Globus pallidus (tissue), 1 donor: ENCODE measurements at regions not wholly inside any gene's neighbourhood (a gene's known extent, or its start where the extent isn't known, plus 50 kb on each side); places are given as distances from the start of the nearest gene placed in this dataset.

Source experiments
- DNase-seq: peaks from one replicate; pipeline ENCODE4 v3.0.0-alpha.2; 2015; ENCODE audit warnings: low spot score

DNA sequence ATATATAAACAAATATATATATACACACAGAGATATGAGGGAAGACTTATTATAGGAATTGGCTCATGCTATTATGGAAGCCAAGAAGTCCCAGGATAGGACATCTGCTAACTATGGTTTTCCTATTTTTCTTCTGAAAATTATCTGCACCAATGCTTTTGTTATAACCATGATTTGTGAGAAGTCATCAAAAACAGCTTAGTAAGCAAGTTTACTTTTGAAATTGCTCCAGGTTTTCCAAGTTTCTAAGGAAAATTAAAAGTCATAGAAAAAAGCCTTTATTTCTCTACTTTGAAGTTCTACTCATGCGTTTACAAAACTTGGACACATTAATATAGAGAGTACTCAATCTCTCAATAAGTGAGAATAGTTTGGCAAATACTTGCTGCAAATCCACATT is 213.1 kb downstream of the TRAM1L1 start:
- no peak for DNase-seq

- DNase-seq: no peak
Observed at GRCh38 chr4:116870686-116871085, 214.7 kb downstream of the TRAM1L1 start.

GRCh38 chr4:116866106-116866505 is 219.3 kb downstream of the TRAM1L1 start:
- DNase-seq: no peak

DNA sequence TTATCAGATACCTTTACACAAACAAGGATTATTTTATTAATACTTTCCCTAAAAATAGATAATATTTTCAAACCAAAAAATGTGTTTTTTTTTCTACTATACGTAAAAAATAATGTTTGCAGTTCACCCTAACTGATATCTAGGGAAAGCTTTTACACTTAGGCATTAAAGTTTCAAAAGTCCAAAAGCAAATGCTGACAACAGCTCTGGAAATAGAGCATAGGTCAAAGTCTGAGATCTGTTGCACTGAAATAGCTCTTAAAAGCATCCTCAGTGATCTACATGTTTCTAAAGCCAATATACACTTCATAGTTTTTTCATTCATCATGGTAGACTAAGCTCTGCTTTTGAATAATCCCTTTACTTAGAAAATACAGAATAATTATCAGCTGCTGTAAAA is 222.8 kb downstream of the TRAM1L1 start:
- DNase-seq: no peak

- DNase-seq: no peak
Observed at GRCh38 chr4:116860891-116861290, 224.5 kb downstream of the TRAM1L1 start.

DNA sequence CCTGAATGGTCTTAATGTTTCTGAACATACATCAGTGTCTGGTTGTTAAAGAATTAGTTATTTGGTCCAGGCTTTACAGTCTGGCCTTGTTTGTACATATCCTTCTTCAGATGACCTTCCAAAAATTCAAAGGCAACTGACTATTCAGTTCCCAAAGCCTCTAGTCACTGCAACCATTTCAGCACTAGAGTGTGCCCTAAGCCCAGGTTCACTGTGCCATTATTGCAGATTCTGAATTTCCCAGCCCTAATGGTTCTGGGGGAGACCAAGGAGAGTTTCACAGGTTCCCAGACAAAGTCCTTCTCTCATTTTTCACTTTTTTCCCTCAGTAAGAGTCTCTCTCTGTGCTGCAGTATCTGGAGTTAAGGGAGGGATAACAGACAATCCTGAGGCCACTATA is 235.8 kb downstream of the TRAM1L1 start:
- no peak for DNase-seq

GRCh38 chr4:116847616-116848015 is 237.8 kb downstream of the TRAM1L1 start:
- DNase-seq: no peak

GRCh38 chr4:116839826-116840225 is 245.6 kb downstream of the TRAM1L1 start:
- no peak for DNase-seq

DNA sequence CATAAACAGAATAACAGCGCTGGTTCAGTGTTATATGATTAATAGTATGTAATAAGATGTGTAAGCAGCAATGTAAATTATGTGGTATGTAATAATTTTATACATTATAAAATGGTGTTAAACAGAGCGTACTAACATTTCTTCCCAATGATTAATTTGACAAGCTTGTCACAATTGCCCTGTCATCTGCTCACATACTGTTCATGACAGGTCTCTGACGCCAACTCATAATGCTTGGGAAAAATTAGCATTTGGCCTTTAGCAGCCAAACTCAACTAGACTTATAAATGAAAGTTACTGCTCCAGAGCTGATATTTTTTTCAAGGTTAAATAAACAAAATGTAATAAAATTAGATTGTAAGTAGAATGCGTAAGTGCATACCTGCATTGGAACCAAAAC is 246.8 kb downstream of the TRAM1L1 start:
- no peak for DNase-seq

GRCh38 chr4:116829187-116829586 is 256.2 kb downstream of the TRAM1L1 start:
- no peak for DNase-seq

DNA sequence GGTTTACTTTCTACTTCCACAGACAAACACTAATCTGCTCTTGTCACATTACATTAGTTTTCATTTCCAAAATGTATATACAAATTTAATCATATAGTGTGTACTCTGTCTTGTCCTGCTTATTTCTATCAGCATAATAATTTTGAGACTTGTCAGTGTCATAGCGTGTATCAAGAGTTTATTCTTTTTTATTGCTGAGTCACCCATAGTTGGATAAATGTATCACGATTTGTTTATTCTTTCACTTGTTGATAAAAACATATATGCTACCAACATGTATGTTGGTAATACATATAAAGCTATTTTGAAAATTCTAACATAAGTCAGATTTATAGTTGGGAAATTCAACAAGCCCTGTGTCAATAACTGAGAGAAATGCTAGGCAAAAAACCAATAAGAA is 261.2 kb downstream of the TRAM1L1 start:
- DNase-seq: no peak

- no peak for DNase-seq
Observed at GRCh38 chr4:116811730-116812129, 273.6 kb downstream of the TRAM1L1 start.

DNA sequence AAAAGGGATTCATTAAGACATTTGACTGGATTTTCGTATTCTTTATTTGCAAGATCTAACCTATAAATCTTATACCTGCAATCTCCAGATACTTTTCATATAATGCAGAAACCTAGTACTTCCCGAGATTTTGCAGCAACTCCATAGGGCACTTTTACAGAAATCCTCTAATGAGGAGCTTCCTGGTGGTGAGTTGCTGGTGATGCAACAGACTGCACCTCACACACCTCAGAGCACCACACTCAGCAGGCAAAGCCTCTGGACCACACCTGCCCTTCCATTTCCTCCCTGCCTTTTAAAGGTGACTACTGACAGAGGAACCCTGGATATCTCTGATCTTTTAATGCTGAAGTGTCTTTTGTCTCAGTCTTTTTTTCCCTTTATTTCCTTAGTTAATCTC is 289.4 kb downstream of the TRAM1L1 start:
- DNase-seq: no peak

GRCh38 chr4:116788723-116789122 is 296.7 kb downstream of the TRAM1L1 start:
- no peak for DNase-seq

- no peak for DNase-seq
Observed at GRCh38 chr4:116755051-116755450, 330.3 kb downstream of the TRAM1L1 start.

GRCh38 chr4:116752027-116752426 is 333.3 kb downstream of the TRAM1L1 start:
- no peak for DNase-seq

GRCh38 chr4:116736756-116737155 is 348.6 kb downstream of the TRAM1L1 start:
- no peak for DNase-seq

DNA sequence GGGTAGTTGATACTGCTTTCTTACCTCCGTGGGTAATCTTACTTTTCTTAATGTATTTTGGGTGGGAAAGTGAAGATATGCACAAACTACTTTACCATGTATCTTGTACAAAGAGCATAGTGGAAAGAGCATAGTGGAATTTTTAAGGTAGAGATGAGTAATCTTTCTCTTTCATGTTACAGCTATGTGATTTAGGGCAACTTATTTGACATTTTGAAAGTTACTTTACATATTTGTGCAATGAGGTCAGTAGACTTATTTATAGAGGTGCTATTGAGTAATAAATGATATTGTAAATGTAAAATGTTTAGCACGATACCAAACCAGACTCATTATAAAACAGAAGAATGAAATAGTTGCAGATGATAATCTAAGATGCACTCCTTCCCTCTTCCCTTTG is 351.2 kb downstream of the TRAM1L1 start:
- DNase-seq: no peak

DNA sequence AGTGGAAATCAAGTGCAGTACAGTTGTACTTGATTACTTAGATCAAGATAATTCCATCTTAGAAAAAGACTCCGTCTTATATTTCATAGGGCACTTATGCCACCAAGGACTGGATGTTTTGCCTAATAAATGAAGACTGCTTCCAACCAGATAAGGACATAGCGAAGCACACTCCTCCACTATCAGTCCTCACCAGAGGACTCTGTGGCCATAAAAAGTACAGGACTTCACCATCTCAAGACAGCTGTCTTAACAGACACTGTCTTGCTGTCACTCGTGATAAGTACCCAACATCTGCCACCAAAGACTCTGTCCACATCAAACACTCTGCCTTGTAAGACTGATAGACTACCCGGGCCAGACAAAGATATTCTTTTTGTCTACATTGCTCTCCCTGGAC is 352.0 kb downstream of the TRAM1L1 start:
- DNase-seq: no peak

GRCh38 chr4:116726523-116726922 is 358.9 kb downstream of the TRAM1L1 start:
- no peak for DNase-seq

GRCh38 chr4:116724249-116724648 is 361.1 kb downstream of the TRAM1L1 start:
- DNase-seq: no peak

DNA sequence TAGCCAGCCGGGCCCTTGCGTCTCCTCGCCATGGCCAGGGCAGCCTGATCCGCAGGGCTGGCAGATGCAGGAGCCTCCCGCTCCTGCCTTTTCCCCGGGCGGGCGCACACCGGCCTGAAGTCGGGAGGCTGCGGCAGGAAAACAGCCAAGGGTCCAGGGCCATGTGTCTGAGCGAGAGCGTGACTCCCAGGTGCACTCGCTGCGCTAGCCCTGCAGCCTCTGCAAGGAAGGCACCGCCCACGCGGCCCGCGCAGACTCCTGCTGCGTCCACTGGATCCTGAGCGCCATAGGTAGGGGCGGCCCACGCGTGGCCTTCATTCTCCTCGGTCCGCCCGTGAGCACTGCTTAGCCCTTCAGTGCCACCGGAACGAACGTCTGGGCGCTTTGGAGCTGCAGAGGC is 379.9 kb downstream of the TRAM1L1 start:
- DNase-seq: no peak

- DNase-seq: no peak
Observed at GRCh38 chr4:116702949-116703348, 382.4 kb downstream of the TRAM1L1 start.

GRCh38 chr4:116688536-116688935 is 396.8 kb downstream of the TRAM1L1 start:
- DNase-seq: no peak

GRCh38 chr4:116668190-116668589 is 417.2 kb downstream of the TRAM1L1 start:
- no peak for DNase-seq
